ENCODE measurements at regions not wholly inside any gene's neighbourhood (a gene's known extent, or its start where the extent isn't known, plus 50 kb on each side); places are given as distances from the start of the nearest gene placed in this dataset.
"Not testable (repeated sequence)": the region's sequence is repeated elsewhere in the genome, so short reads cannot be mapped to it uniquely, and the experiment has no call there.

- not testable (repeated sequence) for DNase-seq (ENCODE audit: low read depth)
Observed at GRCh38 chr3:144023543-144023942, 51.9 kb downstream of the DIPK2A start.

GRCh38 chr3:144028798-144029411 lies 57.3 kb downstream of the DIPK2A start:
- DNase-seq (ENCODE audit: low read depth): no peak

GRCh38 chr3:144029769-144030168 lies 58.1 kb downstream of the DIPK2A start:
- DNase-seq (ENCODE audit: low read depth): no peak

GRCh38 chr3:144031938-144032337 lies 60.3 kb downstream of the DIPK2A start:
- no peak for DNase-seq (ENCODE audit: low read depth)

GRCh38 chr3:144032531-144033239 lies 61.1 kb downstream of the DIPK2A start:
- no peak for DNase-seq (ENCODE audit: low read depth)

GRCh38 chr3:144033240-144033589 lies 61.6 kb downstream of the DIPK2A start:
- DNase-seq (ENCODE audit: low read depth): no peak

GRCh38 chr3:144033863-144034262 lies 62.2 kb downstream of the DIPK2A start:
- DNase-seq (ENCODE audit: low read depth): no peak

- no peak for DNase-seq (ENCODE audit: low read depth)
Observed at GRCh38 chr3:144034715-144035290, 63.2 kb downstream of the DIPK2A start.

GRCh38 chr3:144036498-144036897 lies 64.9 kb downstream of the DIPK2A start:
- DNase-seq (ENCODE audit: low read depth): no peak

- DNase-seq (ENCODE audit: low read depth): no peak
Observed at GRCh38 chr3:144039661-144040060, 68.0 kb downstream of the DIPK2A start.

GRCh38 chr3:144041960-144042556 lies 70.4 kb downstream of the DIPK2A start:
- DNase-seq (ENCODE audit: low read depth): no peak

- DNase-seq (ENCODE audit: low read depth): no peak
Observed at GRCh38 chr3:144045766-144046165, 74.1 kb downstream of the DIPK2A start.

GRCh38 chr3:144049374-144049773 lies 77.8 kb downstream of the DIPK2A start:
- no peak for DNase-seq (ENCODE audit: low read depth)

GRCh38 chr3:144051211-144051610 lies 79.6 kb downstream of the DIPK2A start:
- DNase-seq (ENCODE audit: low read depth): no peak

- no peak for DNase-seq (ENCODE audit: low read depth)
Observed at GRCh38 chr3:144052275-144052674, 80.7 kb downstream of the DIPK2A start.

GRCh38 chr3:144053121-144053520 lies 81.5 kb downstream of the DIPK2A start:
- no peak for DNase-seq (ENCODE audit: low read depth)

GRCh38 chr3:144054766-144055165 lies 83.1 kb downstream of the DIPK2A start:
- DNase-seq (ENCODE audit: low read depth): no peak

- no peak for DNase-seq (ENCODE audit: low read depth)
Observed at GRCh38 chr3:144055604-144056003, 84.0 kb downstream of the DIPK2A start.

- DNase-seq (ENCODE audit: low read depth): no peak
Observed at GRCh38 chr3:144058713-144059112, 87.1 kb downstream of the DIPK2A start.

GRCh38 chr3:144059481-144059880 lies 87.9 kb downstream of the DIPK2A start:
- DNase-seq (ENCODE audit: low read depth): no peak

GRCh38 chr3:144060881-144061280 lies 89.3 kb downstream of the DIPK2A start:
- DNase-seq (ENCODE audit: low read depth): no peak

GRCh38 chr3:144063306-144063705 lies 91.7 kb downstream of the DIPK2A start:
- no peak for DNase-seq (ENCODE audit: low read depth)

- no peak for DNase-seq (ENCODE audit: low read depth)
Observed at GRCh38 chr3:144067059-144067458, 95.4 kb downstream of the DIPK2A start.

All from non-pigmented ciliary epithelial cell (primary cell).